Heart right ventricle (tissue), 16 donors: ENCODE measurements at regions not wholly inside any gene's neighbourhood (a gene's known extent, or its start where the extent isn't known, plus 50 kb on each side); places are given as distances from the start of the nearest gene placed in this dataset.
A peak's percentile ranks its signal among the peaks of the same experiment; 100 is the strongest.

Source experiments
- ATAC-seq, 8 donors: fragments of 200-7000 bp; cut with Tn5 transposase; one replicate each; pipeline ENCODE4 v1.9.1; 2020; ENCODE audit warnings: mild to moderate bottlenecking in 8 of 8, moderate library complexity in 8 of 8, moderate number of reproducible peaks in 1 of 8
- DNase-seq, 2 donors: peaks; one replicate each; pipeline ENCODE4 v3.0.0-alpha.2; 2020
- H3K27ac ChIP-seq, 10 donors: fragments of 200-600 bp; sonication (generic) in 2 of 10; one replicate each; pipeline versions ENCODE4 v1.5.0 to v1.8.0; 2020 to 2022; ENCODE audit warnings: mild to moderate bottlenecking in 3 of 10
- H3K27me3 ChIP-seq, 7 donors: fragments of 200-600 bp; one replicate each; pipeline ENCODE4 v1.8.0; 2021 to 2022; ENCODE audit warnings: mild to moderate bottlenecking in 2 of 7
- H3K36me3 ChIP-seq, 9 donors: fragments of 200-600 bp; sonication (generic) in 1 of 9; one replicate each; pipeline versions ENCODE4 v1.5.0 to v1.8.0; 2020 to 2022; ENCODE audit warnings: mild to moderate bottlenecking in 2 of 9
- H3K4me1 ChIP-seq, 9 donors: fragments of 200-600 bp; sonication (generic) in 1 of 9; one replicate each; pipeline versions ENCODE4 v1.5.0 to v1.8.0; 2020 to 2022; ENCODE audit warnings: mild to moderate bottlenecking in 4 of 9
- H3K4me3 ChIP-seq, 10 donors: fragments of 200-600 bp; sonication (generic) in 2 of 10; one replicate each; pipeline versions ENCODE4 v1.5.0 to v1.8.0; 2020 to 2022; ENCODE audit warnings: mild to moderate bottlenecking in 7 of 10, moderate library complexity in 2 of 10
- H3K9me3 ChIP-seq, 11 donors: fragments of 200-600 bp in 10 of 11; sonication (generic) in 2 of 11; one replicate each; pipeline versions ENCODE4 v1.5.0 to v1.8.0; 2013 to 2022; ENCODE audit warnings: mild to moderate bottlenecking in 2 of 11, control low read depth in 1 of 11, moderate library complexity in 1 of 11
- WGBS, 2 donors: extraction: QIAGEN DNeasy Blood & Tissue Kit; methylation state at CpG; one replicate each; pipeline ENCODE4 v1.1.7; 2013; ENCODE audit warnings: inconsistent platforms in 1 of 2; 5-methylcytosine and 5-hydroxymethylcytosine counted together
- intact Hi-C, 10 donors: fragments of 100-400 bp; cut with DNase I; formaldehyde crosslinking; loops; one replicate each; pipeline versions ENCODE4 v1.11.1 to v1.14.2; 2022
- TF ChIP-seq, protein P1 (sequence below), 9 donors: fragments of 200-600 bp; sonication (generic) in 2 of 9; IDR thresholded peaks; one replicate each; pipeline versions ENCODE4 v1.5.0 to v1.8.0; 2021 to 2022; ENCODE audit warnings: antibody characterized with exemption in 9 of 9, mild to moderate bottlenecking in 5 of 9, moderate library complexity in 1 of 9
- donor health status: Arrhythmogenic right ventricular cardiomyopathy.
- donor health status: ischemic (EF 13 %, LVEDD 7.1; RV severe dilation, severe dysfunction).
- donor health status: healthy with polysubstance abuse.
- donor health status: DM: no; HTN: yes; CAD: no.
- donor health status: DM: no; HTN: no; CAD: no.
- donor health status: ischemic (EF 25% LVEDD 6.9; RV normal size, moderate dysfunction).
- donor health status: ischemic (EF 25% LVEDD 5.7; RV mildly dilated, moderate dysfunction).
- donor health status: healthy.
- donor health status: DM: yes; HTN: yes; CAD: no.
- donor health status: Ischemic cardiomyopathy.
- donor health status: ischemic (EF 35%, LVEDD 5.7; RV mildly dilated, moderate dysfunction).
- donor health status: nonischemic (EF 11% LVEDD 7.7; RV severe dilation, severe dysfunction).
- donor health status: DM: yes; HTN: yes; CAD: no.
- donor health status: PGD.
- donor health status: ischemic (EF 29% LVEDD 5.4; RV normal size, mild dysfunction).
- donor health status: nonischemic (EF 23%, LVEDD 6.1; RV moderate dilation, normal function).

DNA sequence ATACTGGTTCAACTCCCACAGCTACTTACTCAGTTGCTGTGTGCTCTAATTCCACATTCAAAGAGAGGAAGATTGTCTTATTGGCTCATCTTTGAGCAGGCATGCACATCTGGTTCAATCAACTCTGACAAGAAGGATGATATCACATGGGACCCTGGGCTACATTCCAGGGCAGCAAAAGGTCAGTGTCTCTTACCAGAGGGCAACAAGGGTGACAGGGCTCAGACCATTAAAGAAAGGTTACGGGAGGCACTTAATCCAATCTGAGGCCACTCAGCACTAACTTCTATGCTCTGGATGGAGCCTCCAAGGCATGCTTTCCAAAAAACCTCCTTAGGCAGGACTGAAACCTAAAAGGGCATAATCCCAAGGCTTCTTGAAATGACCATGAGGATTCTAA is 549.4 kb upstream of the API5 start:
- TF ChIP-seq, protein P1, sequence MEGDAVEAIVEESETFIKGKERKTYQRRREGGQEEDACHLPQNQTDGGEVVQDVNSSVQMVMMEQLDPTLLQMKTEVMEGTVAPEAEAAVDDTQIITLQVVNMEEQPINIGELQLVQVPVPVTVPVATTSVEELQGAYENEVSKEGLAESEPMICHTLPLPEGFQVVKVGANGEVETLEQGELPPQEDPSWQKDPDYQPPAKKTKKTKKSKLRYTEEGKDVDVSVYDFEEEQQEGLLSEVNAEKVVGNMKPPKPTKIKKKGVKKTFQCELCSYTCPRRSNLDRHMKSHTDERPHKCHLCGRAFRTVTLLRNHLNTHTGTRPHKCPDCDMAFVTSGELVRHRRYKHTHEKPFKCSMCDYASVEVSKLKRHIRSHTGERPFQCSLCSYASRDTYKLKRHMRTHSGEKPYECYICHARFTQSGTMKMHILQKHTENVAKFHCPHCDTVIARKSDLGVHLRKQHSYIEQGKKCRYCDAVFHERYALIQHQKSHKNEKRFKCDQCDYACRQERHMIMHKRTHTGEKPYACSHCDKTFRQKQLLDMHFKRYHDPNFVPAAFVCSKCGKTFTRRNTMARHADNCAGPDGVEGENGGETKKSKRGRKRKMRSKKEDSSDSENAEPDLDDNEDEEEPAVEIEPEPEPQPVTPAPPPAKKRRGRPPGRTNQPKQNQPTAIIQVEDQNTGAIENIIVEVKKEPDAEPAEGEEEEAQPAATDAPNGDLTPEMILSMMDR (IDR thresholded peaks at IDR 0.05) = no peak

DNA sequence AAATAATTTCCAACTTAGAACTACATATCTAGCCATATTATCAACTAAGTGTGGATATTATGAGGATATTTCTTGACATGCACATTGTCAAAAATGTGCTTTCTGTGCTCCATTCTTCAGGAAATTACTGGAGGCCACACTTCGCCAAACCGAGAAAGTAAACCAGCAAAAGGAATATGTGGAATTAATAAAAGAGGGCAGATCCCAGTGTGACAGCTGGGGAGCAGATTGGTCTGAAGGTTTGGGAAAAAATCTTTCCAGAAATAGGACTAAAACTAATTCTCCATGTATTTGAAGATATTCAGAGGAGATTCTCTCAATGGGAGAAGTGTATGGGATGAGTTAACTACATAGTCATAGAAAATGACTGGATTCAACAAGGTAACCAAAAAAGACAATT is 546.9 kb upstream of the API5 start:
- DNase-seq (no peak), ATAC-seq (no peak)
- Histone ChIP-seq H3K9me3 (no peaks in the 10 kb centered on the region), H3K4me3 (no peak overlapping the region), H3K4me1 (no peaks in the 10 kb centered on the region), H3K27ac (no peak overlapping the region), H3K36me3 (no peaks in the 10 kb centered on the region), H3K27me3 (no peaks in the 10 kb centered on the region)
- 94 to 96% methylated on average over 2 of the region's 2 CpGs for WGBS, 2 donors
- intact Hi-C loops = loop anchor here in 3 of 10 donors (5.0 to 10.0 kb wide), 3 partner anchors 362 to 370 kb away; no protein-coding TSS in a partner anchor
- TF ChIP-seq, protein P1 (IDR thresholded peaks at IDR 0.05) = no peak

More for the DNA sequence above, 549.4 kb upstream of the API5 start:
- intact Hi-C loops = loop anchor here in 1 of 10 donors (10.0 kb wide), 1 partner anchor 372 kb away; no protein-coding TSS in a partner anchor
- no peak overlapping the region for H3K4me3 ChIP-seq
- no peaks in the 10 kb centered on the region for H3K4me1 ChIP-seq
- DNase-seq (no peak), ATAC-seq (no peak)
- peaks cover 0 to 11% (median 0%) of the 10 kb centered on the region in 7 donors for H3K27me3 ChIP-seq
- no peaks in the 10 kb centered on the region for H3K9me3 ChIP-seq
- no peak overlapping the region for H3K27ac ChIP-seq
- WGBS, 2 donors = 46 to 60% methylated on average over 1 of the region's 1 CpG
- no peaks in the 10 kb centered on the region for H3K36me3 ChIP-seq

DNA sequence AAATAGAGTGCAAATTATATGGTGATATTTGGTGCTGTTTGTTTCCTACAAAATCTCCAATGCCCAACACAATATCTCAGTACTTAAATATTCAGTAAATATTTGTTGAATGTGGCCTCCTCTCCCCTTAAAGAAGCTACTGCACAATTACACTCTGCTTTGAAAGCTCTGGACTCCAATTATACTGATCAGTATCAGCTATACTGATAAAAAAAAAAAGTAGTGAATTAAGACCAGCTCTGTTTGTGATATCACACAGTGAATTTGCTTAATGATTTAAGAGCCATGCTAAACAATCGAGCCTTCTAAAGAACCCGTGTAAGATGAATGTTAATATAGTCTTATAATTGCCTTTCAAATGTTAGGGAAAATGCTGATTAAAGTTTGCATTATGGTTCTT is 543.2 kb upstream of the API5 start:
- 79 to 80% methylated on average over 2 of the region's 2 CpGs for WGBS, 2 donors
- no peak for DNase-seq
- H3K4me1 ChIP-seq = no peaks in the 10 kb centered on the region
- H3K9me3 ChIP-seq = no peaks in the 10 kb centered on the region
- no peaks in the 10 kb centered on the region for H3K36me3 ChIP-seq
- no peak overlapping the region for H3K27ac ChIP-seq
- intact Hi-C loops = loop anchor here in 4 of 10 donors (1.0 to 10.0 kb wide), 4 partner anchors 359 to 514 kb away; no protein-coding TSS in a partner anchor
- no peak overlapping the region for H3K4me3 ChIP-seq
- peaks cover 0 to 8% (median 0%) of the 10 kb centered on the region in 7 donors for H3K27me3 ChIP-seq
- ATAC-seq = no peak
- TF ChIP-seq, protein P1 (IDR thresholded peaks at IDR 0.05) = no peak

DNA sequence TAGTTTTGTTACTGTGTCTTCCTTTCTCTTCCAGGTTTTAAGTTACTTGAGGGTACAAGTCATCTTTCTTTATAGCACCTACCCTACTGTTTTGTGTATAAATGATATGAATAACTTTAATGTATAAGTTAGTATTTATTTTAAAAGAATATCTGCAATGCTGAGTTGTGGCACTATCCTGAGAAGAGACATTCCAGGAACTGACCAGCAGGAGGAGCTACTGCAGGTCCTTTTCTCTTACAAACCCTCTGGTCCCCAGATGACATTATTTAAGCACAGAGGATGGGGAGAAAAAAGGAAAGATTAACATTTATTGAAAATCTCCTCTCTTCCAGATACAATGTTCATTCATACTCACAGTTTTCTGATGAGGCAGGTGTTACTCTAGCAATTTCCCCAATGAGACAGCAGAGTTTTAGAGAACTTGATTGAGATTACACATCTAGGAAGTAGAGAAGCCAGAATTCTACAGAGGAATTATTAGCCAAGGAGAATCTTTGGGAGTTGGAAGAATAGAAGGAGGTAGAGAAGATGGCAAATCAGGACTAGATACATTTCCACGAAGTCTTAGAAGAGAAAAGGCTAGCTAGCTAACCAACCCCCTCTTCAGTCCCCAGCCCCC is 541.2 kb upstream of the API5 start:
- H3K36me3 ChIP-seq = no peaks in the 10 kb centered on the region
- no peak overlapping the region for H3K27ac ChIP-seq
- no peaks in the 10 kb centered on the region for H3K4me1 ChIP-seq
- 31 to 46% methylated on average over 1 of the region's 1 CpG for WGBS, 2 donors
- DNase-seq = no peak
- intact Hi-C loops = loop anchor here in 9 of 10 donors (1.0 to 10.0 kb wide), 10 partner anchors 244 to 512 kb away; no protein-coding TSS in a partner anchor
- H3K27me3 ChIP-seq = peaks cover 0 to 14% (median 0%) of the 10 kb centered on the region in 7 donors
- H3K9me3 ChIP-seq = no peaks in the 10 kb centered on the region
- ATAC-seq = no peak
- H3K4me3 ChIP-seq = no peak overlapping the region
- TF ChIP-seq, protein P1 (IDR thresholded peaks at IDR 0.05) = peak; percentile 45 to 78 (median 69)
